TTC549 (cell line): ENCODE measurements at regions not wholly inside any gene's neighbourhood (a gene's known extent, or its start where the extent isn't known, plus 50 kb on each side); places are given as distances from the start of the nearest gene placed in this dataset.

Source experiments
- FAIRE-seq: peaks from 2 replicates; lab custom pipeline; 2012; peaks lifted over from hg19 to GRCh38; lab: Jason Lieb, UNC

DNA sequence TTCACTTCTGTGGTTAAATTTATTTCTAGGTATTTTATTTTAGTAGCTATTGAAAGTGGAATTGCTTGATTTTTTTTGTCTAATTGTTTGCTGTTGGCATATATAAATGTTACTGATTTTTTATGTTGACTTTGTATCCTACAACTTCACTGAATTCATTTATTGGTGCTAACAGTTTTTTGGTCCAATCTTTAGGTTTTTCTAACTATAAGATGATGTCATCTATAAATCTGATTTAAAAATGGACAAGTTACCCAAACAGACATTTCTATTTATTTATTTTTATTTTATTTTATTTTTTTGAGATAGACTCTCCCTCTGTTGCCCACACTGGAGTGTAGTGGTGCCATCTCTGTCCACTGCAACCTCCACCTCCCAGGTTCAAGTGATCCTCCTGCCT is 162.3 kb downstream of the COX7C start:
- FAIRE-seq: no peak

GRCh38 chr5:86786955-86787354 is 169.2 kb downstream of the COX7C start:
- no peak for FAIRE-seq

- no peak for FAIRE-seq
These were observed 177.9 kb downstream of the COX7C start for GRCh38 chr5:86795659-86796058.

DNA sequence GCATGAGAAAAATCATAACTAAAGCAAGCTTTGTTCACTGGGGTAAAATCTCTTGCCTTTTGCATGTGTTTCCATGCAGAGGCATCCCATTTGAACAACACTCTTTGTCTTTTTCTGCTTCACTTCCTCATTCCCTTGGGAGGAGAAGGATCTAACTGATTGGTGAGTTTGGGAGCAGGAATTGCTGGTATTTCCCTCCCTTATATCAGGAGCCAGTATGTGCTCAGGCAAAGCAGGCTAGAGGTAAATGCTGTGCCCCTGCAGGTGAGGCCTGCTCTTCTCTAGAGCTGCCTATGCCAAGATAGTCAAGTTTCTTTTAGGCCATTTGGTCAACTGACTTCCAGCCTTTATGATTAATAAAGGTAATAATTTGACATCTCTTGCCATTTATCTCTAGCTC is 179.9 kb downstream of the COX7C start:
- no peak for FAIRE-seq

GRCh38 chr5:86806206-86806605 is 188.5 kb downstream of the COX7C start:
- FAIRE-seq: no peak

- no peak for FAIRE-seq
These were observed 189.6 kb downstream of the COX7C start for GRCh38 chr5:86807046-86808031.

DNA sequence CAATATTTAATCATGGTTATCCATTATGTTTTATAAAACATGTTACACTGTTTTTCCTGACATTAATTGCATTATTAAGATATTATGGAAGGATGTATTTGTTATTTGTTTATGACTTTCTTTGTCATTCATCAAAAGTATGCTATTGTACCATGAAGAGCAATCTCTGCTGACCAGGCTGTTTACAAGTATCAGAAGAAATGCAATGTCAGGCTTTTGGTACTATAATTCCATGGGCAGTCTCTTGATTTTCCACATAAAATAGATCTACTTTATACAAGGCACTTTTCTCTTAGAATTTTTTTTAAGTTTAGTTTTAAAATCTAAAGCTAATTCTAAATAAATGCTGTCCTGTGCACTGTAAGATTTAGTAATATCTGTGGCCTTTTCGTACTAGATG is 196.6 kb downstream of the COX7C start:
- FAIRE-seq: no peak

GRCh38 chr5:86814907-86815306 is 197.2 kb downstream of the COX7C start:
- FAIRE-seq: no peak

DNA sequence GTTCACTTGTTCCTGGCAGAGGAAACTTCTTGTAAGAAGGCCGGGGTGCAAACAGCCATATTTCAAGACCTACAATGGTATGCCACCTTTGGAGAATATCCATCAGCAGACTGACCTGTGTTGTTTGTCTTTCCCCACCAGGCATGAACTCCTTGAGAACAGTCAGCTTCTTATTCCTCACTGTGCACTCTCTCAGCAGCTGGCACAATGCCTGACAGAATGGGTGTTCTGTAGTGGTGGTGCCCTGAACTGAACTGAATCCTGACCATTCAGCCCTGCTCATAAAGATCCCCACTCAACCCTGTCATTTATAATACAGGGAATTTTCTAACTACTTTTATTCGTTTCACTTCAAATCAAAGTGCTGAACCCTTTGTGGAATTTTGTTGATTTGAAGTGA is 206.9 kb downstream of the COX7C start:
- no peak for FAIRE-seq

- FAIRE-seq: no peak
These were observed 213.4 kb downstream of the COX7C start for GRCh38 chr5:86831128-86831527.

DNA sequence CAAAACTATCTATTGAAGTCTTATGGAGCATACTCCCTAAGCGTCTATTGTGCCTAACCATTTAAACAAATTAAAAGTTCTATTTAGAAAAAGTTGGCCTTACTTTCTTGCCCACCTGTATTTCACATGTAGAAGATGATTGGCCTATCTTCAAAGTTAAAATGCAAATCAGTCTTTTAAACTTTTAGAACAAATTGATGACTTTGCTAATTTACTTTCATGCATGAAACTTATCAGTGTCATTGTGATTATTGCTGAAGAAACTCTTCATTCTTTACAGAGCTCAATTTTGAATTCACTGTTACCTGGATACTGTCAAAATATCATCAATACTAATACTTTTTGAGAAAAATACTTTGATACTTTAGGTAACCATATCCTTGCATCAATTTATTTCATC is 216.1 kb downstream of the COX7C start:
- no peak for FAIRE-seq

DNA sequence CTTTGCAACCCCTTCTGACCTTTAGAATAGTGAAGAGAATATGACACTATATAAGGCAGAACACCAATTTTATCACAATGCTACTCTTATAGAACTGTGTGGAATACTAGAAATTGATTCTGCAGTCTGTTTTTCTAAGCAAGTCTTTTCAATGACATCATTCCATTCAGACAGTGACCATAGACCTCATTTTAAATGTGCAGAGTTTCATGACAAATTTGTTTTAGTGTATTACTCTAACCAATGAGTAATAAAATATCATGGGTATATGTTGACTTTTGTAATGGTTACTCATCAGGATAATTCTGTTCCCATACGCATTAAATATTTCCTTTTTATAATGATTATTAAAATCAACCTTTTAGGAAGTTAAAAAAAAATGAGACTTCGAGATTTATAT is 219.9 kb downstream of the COX7C start:
- FAIRE-seq: no peak

DNA sequence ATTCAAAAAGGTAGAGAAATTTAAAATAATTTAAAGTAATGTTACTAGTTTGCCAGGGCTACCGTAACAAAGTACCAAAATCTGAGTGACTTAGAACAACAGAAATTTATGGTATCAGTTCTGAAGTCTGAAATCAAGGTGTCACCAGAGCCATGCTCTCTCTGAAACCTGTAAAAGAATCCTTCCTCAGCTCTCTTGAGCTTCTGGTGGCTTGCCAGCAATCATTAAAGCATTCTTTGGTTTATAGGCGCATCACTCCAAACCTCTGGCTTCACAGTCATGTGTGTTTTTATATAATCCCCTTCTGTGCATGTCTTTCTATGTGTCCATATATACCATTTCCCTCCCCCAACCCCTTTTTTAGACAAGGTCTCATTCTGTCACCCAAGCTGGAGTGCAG is 220.3 kb downstream of the COX7C start:
- FAIRE-seq: no peak

- FAIRE-seq: no peak
These were observed 223.4 kb downstream of the COX7C start for GRCh38 chr5:86841000-86841644.

DNA sequence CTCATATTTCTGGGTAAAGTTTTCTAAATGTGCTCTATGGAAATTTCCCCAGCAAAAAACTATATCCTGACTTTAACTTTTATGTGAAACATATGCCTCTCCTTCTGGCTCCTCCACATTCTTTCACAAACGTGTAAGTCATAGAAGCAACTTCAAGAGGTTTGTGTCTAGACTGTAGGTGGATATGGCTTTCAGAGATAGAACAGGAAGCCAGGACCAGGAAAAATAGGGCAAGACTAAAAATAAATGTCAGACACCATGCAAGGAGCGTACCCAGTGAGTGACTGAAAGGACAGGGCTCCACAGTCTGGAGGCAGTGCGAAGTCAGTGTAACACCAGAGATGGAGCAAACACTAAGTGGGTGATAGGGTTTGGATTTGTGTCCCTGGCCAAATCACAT is 240.7 kb downstream of the COX7C start:
- no peak for FAIRE-seq

- no peak for FAIRE-seq
These were observed 243.8 kb downstream of the COX7C start for GRCh38 chr5:86861512-86861911.

GRCh38 chr5:86862093-86862492 is 244.4 kb downstream of the COX7C start:
- no peak for FAIRE-seq

DNA sequence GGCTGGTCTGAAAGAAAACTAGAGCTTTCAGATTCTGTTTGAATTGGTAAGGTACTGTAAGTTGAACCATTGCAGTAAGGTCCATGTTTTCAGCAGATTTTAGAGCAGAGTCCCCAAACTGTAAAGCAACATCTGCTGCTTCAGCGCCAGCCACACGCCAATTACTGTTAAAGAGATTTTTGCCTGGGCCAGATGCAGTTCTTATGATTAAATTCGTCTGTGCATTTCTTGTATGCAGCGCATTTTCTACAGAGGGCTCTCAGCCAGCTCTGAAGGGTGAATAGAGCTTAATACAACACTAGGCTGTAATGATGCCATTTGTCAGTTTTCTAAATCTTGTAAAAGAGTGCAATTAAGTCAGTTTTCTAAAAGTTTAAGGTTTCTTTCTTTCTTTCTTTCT is 246.3 kb downstream of the COX7C start:
- no peak for FAIRE-seq

DNA sequence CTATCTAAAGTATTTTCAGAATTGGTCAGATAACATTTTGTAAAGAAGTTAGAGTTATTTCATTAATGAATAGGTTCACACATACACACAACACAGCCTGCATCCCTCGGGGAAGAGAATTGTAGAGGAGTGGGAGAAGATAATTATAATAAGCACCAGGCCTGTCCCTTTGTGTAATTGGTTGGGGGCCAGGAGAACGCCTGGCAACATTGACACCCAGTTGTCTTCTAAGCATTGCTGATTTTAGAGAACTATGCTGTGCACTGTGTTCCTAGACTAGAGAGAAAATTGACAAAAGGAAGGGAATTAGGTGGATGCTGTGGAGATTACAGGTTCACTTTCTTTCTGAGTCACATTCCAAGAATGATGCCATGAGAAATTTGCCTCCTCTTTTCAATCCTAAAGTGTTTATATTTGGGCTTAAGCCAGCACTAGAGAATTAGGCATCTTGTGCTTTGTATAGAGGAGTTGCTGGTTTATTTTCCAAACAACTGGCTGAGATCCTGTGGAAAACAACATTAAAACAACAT is 247.6 kb downstream of the COX7C start:
- no peak for FAIRE-seq

GRCh38 chr5:86866036-86866435 is 248.3 kb downstream of the COX7C start:
- no peak for FAIRE-seq

GRCh38 chr5:86869268-86869667 is 251.5 kb downstream of the COX7C start:
- no peak for FAIRE-seq

GRCh38 chr5:86875539-86875938 is 257.8 kb downstream of the COX7C start:
- FAIRE-seq: no peak

DNA sequence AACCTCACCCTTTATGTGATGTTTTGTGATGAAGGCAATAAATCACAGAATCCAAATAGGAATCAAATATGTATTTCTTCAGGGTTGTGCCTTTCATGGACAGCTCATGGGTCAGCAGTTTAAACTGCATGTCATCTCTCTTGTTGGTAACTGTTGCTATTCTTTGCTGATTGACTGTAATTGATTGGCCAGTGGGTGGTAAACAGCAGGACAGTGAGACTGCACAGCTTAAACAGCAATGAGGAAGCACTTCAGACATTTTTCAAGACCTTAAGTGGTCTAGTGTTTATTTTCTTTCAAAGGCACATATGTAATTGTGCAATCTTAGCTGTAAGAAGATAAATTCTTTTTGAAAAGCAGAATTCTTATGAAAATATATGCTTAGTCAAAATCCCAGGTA is 260.5 kb downstream of the COX7C start:
- FAIRE-seq: no peak

GRCh38 chr5:86879086-86879485 is 261.3 kb downstream of the COX7C start:
- no peak for FAIRE-seq
